Transverse colon (tissue), 4 donors: ENCODE measurements at regions not wholly inside any gene's neighbourhood (a gene's known extent, or its start where the extent isn't known, plus 50 kb on each side); places are given as distances from the start of the nearest gene placed in this dataset.

ENCODE experiments used
- DNase-seq: peaks from one replicate; pipeline ENCODE4 v3.0.0-alpha.2; 2019
- H3K27ac ChIP-seq, 4 donors: fragments of 200-600 bp; sonication (generic); 2 replicates each; pipeline ENCODE4 v1.5.1; 2016 to 2018; ENCODE audit warnings: inconsistent platforms in 4 of 4
- H3K27me3 ChIP-seq: fragments of 200-600 bp; sonication (generic); 2 replicates; pipeline ENCODE4 v1.5.1; 2017; ENCODE audit warnings: inconsistent platforms
- H3K36me3 ChIP-seq, 4 donors: fragments of 200-600 bp; sonication (generic); 2 replicates each; pipeline ENCODE4 v1.5.1; 2017 to 2019; ENCODE audit warnings: inconsistent platforms in 4 of 4
- H3K4me1 ChIP-seq, 4 donors: fragments of 200-600 bp; sonication (generic); 2 replicates each; pipeline ENCODE4 v1.5.1; 2017 to 2020; ENCODE audit warnings: inconsistent platforms in 4 of 4
- H3K4me3 ChIP-seq, 4 donors: fragments of 200-600 bp; sonication (generic); 1 replicate in 1 of 4; 2 replicates in 3 of 4; pipeline versions ENCODE4 v1.5.1 to v1.6.1; 2017 to 2019; ENCODE audit warnings: inconsistent platforms in 4 of 4
- H3K9me3 ChIP-seq, 2 donors: fragments of 200-600 bp; sonication (generic); 2 replicates each; pipeline ENCODE4 v1.5.1; 2017 to 2019; ENCODE audit warnings: inconsistent platforms in 2 of 2
- CTCF ChIP-seq, 5 experiments: fragments of 200-600 bp in 3 of 5; fragments of 450-650 bp in 2 of 5; sonication (generic) in 3 of 5; IDR thresholded peaks; 1 replicate in 2 of 5; 2 replicates in 3 of 5; pipeline ENCODE4 v1.5.1; 2016 to 2017; ENCODE audit warnings: antibody characterized with exemption in 5 of 5, inconsistent platforms in 3 of 5, mild to moderate bottlenecking in 2 of 5, moderate library complexity in 1 of 5
- EP300 ChIP-seq: sonication (generic); formaldehyde crosslinking; IDR thresholded peaks from one replicate; pipeline ENCODE4 v1.6.1; 2017; ENCODE audit warnings: antibody characterized with exemption, low read depth
- POLR2A ChIP-seq: fragments of 450-650 bp; IDR thresholded peaks from one replicate; pipeline ENCODE4 v1.6.1; 2016; ENCODE audit warnings: antibody characterized with exemption, mild to moderate bottlenecking, moderate library complexity
- POLR2AphosphoS5 ChIP-seq, 3 donors: sonication (generic); formaldehyde crosslinking; IDR thresholded peaks; one replicate each; pipeline ENCODE4 v1.6.1; 2016; ENCODE audit warnings: antibody characterized with exemption in 3 of 3
- WGBS, 2 donors: methylation state at CpG; one replicate each; pipeline ENCODE4 v1.1.5; 2018; ENCODE audit warnings: low coverage in 1 of 2; 5-methylcytosine and 5-hydroxymethylcytosine counted together
- in situ Hi-C, 4 donors: fragments of 200-750 bp; cut with MboI; loops; one replicate each; pipeline versions ENCODE4 v1.15.0 to v1.15.1; 2017; ENCODE audit warnings: low sequenced_read_pairs in 3 of 4, low pct_ligation_motif_present in 1 of 4, low pct_unique_long_range_greater_than_20kb in 1 of 4
- intact Hi-C: fragments of 100-400 bp; cut with DNase I; formaldehyde crosslinking; loops from one replicate; pipeline ENCODE4 v1.15.1; 2023; ENCODE audit warnings: low total_unique reads

GRCh38 chr5:56328753-56329560 lies 95.8 kb upstream of the ANKRD55 start:
- Histone ChIP-seq H3K4me3 (no peak overlapping the region), H3K36me3 (no peaks in the 10 kb centered on the region), H3K27me3 (no peaks in the 10 kb centered on the region), H3K9me3 (no peaks in the 10 kb centered on the region), H3K27ac (no peak overlapping the region), H3K4me1 (no peaks in the 10 kb centered on the region)
- intact Hi-C loops (no loop called here), in situ Hi-C loops (no loop called here)
- no peak for DNase-seq
- TF ChIP-seq POLR2AphosphoS5 (IDR thresholded peaks at IDR 0.05) = no peak
- TF ChIP-seq POLR2A = no peak
- TF ChIP-seq CTCF (IDR thresholded peaks at IDR 0.05) = no peak
- TF ChIP-seq EP300 = no peak
- WGBS, 2 donors = 57 to 59% methylated on average over 1 to 3 of the region's 3 CpGs

GRCh38 chr5:56327809-56328208 lies 94.7 kb upstream of the ANKRD55 start:
- no peak for DNase-seq
- Histone ChIP-seq H3K4me3 (no peak overlapping the region), H3K27me3 (no peaks in the 10 kb centered on the region), H3K4me1 (no peaks in the 10 kb centered on the region), H3K9me3 (no peaks in the 10 kb centered on the region), H3K27ac (no peak overlapping the region), H3K36me3 (no peaks in the 10 kb centered on the region)
- WGBS, 2 donors = 61 to 86% methylated on average over 1 to 6 of the region's 6 CpGs
- in situ Hi-C loops = no loop called here
- TF ChIP-seq POLR2AphosphoS5 (IDR thresholded peaks at IDR 0.05) = no peak
- TF ChIP-seq EP300 = no peak
- TF ChIP-seq CTCF (IDR thresholded peaks at IDR 0.05) = no peak
- intact Hi-C loops = no loop called here

GRCh38 chr5:56326770-56327169 lies 93.6 kb upstream of the ANKRD55 start:
- Histone ChIP-seq H3K4me1 (no peaks in the 10 kb centered on the region), H3K4me3 (no peak overlapping the region), H3K36me3 (no peaks in the 10 kb centered on the region), H3K9me3 (no peaks in the 10 kb centered on the region), H3K27ac (no peak overlapping the region), H3K27me3 (no peaks in the 10 kb centered on the region)
- WGBS, 2 donors = 92% methylated on average over 3 of the region's 3 CpGs; no CpG with 5 or more reads in 1 of the 2 donors
- intact Hi-C loops = no loop called here
- in situ Hi-C loops = no loop called here
- no peak for TF ChIP-seq EP300
- no peak for TF ChIP-seq POLR2A
- TF ChIP-seq CTCF (IDR thresholded peaks at IDR 0.05) = no peak
- TF ChIP-seq POLR2AphosphoS5 (IDR thresholded peaks at IDR 0.05) = no peak
- DNase-seq = no peak

- Histone ChIP-seq H3K9me3 (no peaks in the 10 kb centered on the region), H3K4me3 (no peak overlapping the region), H3K36me3 (no peaks in the 10 kb centered on the region), H3K4me1 (no peaks in the 10 kb centered on the region), H3K27ac (no peak overlapping the region), H3K27me3 (no peaks in the 10 kb centered on the region)
- in situ Hi-C loops (no loop called here), intact Hi-C loops (no loop called here)
- TF ChIP-seq POLR2A = no peak
- no peak for TF ChIP-seq POLR2AphosphoS5 (IDR thresholded peaks at IDR 0.05)
- TF ChIP-seq EP300 = no peak
- TF ChIP-seq CTCF (IDR thresholded peaks at IDR 0.05) = no peak
- DNase-seq = no peak
These were observed 93.0 kb upstream of the ANKRD55 start for GRCh38 chr5:56326116-56326515.
